Stomach (tissue), 8 donors: ENCODE measurements at regions not wholly inside any gene's neighbourhood (a gene's known extent, or its start where the extent isn't known, plus 50 kb on each side); places are given as distances from the start of the nearest gene placed in this dataset.

ENCODE experiments used
- DNase-seq, 2 donors: peaks; one replicate each; pipeline versions ENCODE4 v3.0.0 to v3.0.0-alpha.2; 2013 to 2019
- H3K27ac ChIP-seq, 5 donors: fragments of 200-600 bp in 4 of 5; sonication (generic) in 4 of 5; one replicate each; pipeline ENCODE4 v1.5.1; 2013 to 2019; ENCODE audit warnings: mild to moderate bottlenecking in 1 of 5, moderate library complexity in 1 of 5
- H3K27me3 ChIP-seq, 3 donors: fragments of 200-600 bp; sonication (generic); one replicate each; pipeline ENCODE4 v1.5.1; 2017 to 2019; ENCODE audit warnings: mixed run types in 1 of 3
- H3K36me3 ChIP-seq, 4 donors: fragments of 200-600 bp; sonication (generic); 1 replicate in 3 of 4; 2 replicates in 1 of 4; pipeline ENCODE4 v1.5.1; 2016 to 2019
- H3K4me1 ChIP-seq, 4 donors: fragments of 200-600 bp; sonication (generic); one replicate each; pipeline ENCODE4 v1.5.1; 2016 to 2019
- H3K4me3 ChIP-seq, 4 donors: fragments of 200-600 bp; sonication (generic) in 3 of 4; one replicate each; pipeline ENCODE4 v1.5.1; 2016 to 2019; ENCODE audit warnings: mild to moderate bottlenecking in 1 of 4
- H3K9me3 ChIP-seq, 4 donors: fragments of 200-600 bp; sonication (generic); one replicate each; pipeline ENCODE4 v1.5.1; 2016 to 2019
- EP300 ChIP-seq: sonication (generic); formaldehyde crosslinking; IDR thresholded peaks from one replicate; pipeline ENCODE4 v1.6.1; 2017; ENCODE audit warnings: antibody characterized with exemption
- POLR2A ChIP-seq, 4 donors: fragments of 450-650 bp; IDR thresholded peaks; one replicate each; pipeline ENCODE4 v1.6.1; 2016; ENCODE audit warnings: antibody characterized with exemption in 4 of 4, control low read depth in 2 of 4, mild to moderate bottlenecking in 1 of 4, moderate library complexity in 1 of 4
- POLR2AphosphoS5 ChIP-seq, 3 donors: sonication (generic); formaldehyde crosslinking; IDR thresholded peaks; one replicate each; pipeline ENCODE4 v1.6.1; 2016; ENCODE audit warnings: antibody characterized with exemption in 3 of 3
- WGBS, 5 donors: extraction: QIAGEN DNeasy Blood & Tissue Kit in 3 of 5; methylation state at CpG; one replicate each; pipeline versions ENCODE4 v1.1.5 to v1.1.7; 2013 to 2018; 5-methylcytosine and 5-hydroxymethylcytosine counted together
- intact Hi-C: fragments of 100-400 bp; cut with DNase I; formaldehyde crosslinking; loops from one replicate; pipeline ENCODE4 v1.15.1; 2023; ENCODE audit warnings: low total_unique reads
- TF ChIP-seq, protein P1 (sequence below), 7 experiments: fragments of 450-650 bp in 4 of 7; fragments of 200-600 bp in 3 of 7; sonication (generic) in 3 of 7; IDR thresholded peaks; one replicate each; pipeline ENCODE4 v1.5.1; 2016 to 2019; ENCODE audit warnings: antibody characterized with exemption in 7 of 7, control low read depth in 2 of 7, mild to moderate bottlenecking in 1 of 7
- donor health status: healthy with polysubstance abuse.
- donor health status: Bipolar disorder and iron deficiency.
- donor health status: healthy.

DNA sequence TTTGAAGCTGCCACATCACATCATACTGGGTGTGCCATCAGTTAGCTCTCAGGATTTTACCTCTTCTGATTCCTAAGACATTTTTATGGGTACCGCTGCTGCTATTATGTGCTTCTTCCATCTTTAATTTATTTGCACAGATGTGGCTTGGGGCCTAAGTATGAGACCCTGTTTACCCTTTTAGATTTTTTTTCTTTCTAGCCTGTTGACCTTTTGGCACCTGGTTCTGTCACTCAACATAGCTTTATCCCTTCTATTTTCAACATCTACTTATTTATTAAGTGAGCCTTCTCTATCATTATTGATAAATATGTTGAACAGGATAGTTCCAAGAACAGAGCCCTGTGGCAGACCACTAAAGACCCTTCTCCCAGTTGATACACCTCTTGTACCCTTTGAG lies 57.0 kb downstream of the TET3 start:
- Histone ChIP-seq H3K36me3 (peaks cover 0 to 9% (median 7%) of the 10 kb centered on the region in 4 donors), H3K27ac (no peak overlapping the region), H3K9me3 (no peaks in the 10 kb centered on the region), H3K27me3 (no peaks in the 10 kb centered on the region), H3K4me1 (peaks cover 12 to 43% (median 28%) of the 10 kb centered on the region in 4 donors), H3K4me3 (no peak overlapping the region)
- no peak for TF ChIP-seq POLR2A (IDR thresholded peaks at IDR 0.05)
- TF ChIP-seq EP300, result no peak
- TF ChIP-seq, protein P1, sequence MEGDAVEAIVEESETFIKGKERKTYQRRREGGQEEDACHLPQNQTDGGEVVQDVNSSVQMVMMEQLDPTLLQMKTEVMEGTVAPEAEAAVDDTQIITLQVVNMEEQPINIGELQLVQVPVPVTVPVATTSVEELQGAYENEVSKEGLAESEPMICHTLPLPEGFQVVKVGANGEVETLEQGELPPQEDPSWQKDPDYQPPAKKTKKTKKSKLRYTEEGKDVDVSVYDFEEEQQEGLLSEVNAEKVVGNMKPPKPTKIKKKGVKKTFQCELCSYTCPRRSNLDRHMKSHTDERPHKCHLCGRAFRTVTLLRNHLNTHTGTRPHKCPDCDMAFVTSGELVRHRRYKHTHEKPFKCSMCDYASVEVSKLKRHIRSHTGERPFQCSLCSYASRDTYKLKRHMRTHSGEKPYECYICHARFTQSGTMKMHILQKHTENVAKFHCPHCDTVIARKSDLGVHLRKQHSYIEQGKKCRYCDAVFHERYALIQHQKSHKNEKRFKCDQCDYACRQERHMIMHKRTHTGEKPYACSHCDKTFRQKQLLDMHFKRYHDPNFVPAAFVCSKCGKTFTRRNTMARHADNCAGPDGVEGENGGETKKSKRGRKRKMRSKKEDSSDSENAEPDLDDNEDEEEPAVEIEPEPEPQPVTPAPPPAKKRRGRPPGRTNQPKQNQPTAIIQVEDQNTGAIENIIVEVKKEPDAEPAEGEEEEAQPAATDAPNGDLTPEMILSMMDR (IDR thresholded peaks at IDR 0.05), result no peak
- no peak for TF ChIP-seq POLR2AphosphoS5 (IDR thresholded peaks at IDR 0.05)
- WGBS, 5 donors, result 97 to 100% (median 98%) methylated on average over 1 of the region's 1 CpG
- DNase-seq, result no peak
- intact Hi-C loops, result no loop called here

- peaks cover 6 to 17% (median 16%) of the 10 kb centered on the region in 4 donors for H3K36me3 ChIP-seq
- 83 to 93% (median 89%) methylated on average over 3 of the region's 3 CpGs for WGBS, 5 donors
- intact Hi-C loops, result no loop called here
- no peak for DNase-seq
- H3K4me1 ChIP-seq, result peaks cover 4 to 37% (median 20%) of the 10 kb centered on the region in 4 donors
- H3K9me3 ChIP-seq, result no peaks in the 10 kb centered on the region
- TF ChIP-seq POLR2AphosphoS5 (IDR thresholded peaks at IDR 0.05) (no peak), POLR2A (IDR thresholded peaks at IDR 0.05) (no peak), EP300 (no peak)
- TF ChIP-seq, protein P1 (IDR thresholded peaks at IDR 0.05), result no peak
- H3K27me3 ChIP-seq, result no peaks in the 10 kb centered on the region
- no peak overlapping the region for H3K4me3 ChIP-seq
- peak overlapping the region in 1 of 5 donors; percentile 22 for H3K27ac ChIP-seq
Observed at GRCh38 chr2:74042606-74043005, 57.9 kb downstream of the TET3 start.

- peaks cover 16 to 28% (median 26%) of the 10 kb centered on the region in 4 donors for H3K36me3 ChIP-seq
- peak overlapping the region in 1 of 5 donors; percentile 22 for H3K27ac ChIP-seq
- H3K4me3 ChIP-seq, result no peak overlapping the region
- intact Hi-C loops, result no loop called here
- H3K9me3 ChIP-seq, result no peaks in the 10 kb centered on the region
- H3K27me3 ChIP-seq, result no peaks in the 10 kb centered on the region
- TF ChIP-seq POLR2AphosphoS5 (IDR thresholded peaks at IDR 0.05) (no peak), POLR2A (IDR thresholded peaks at IDR 0.05) (no peak), EP300 (no peak)
- TF ChIP-seq, protein P1 (IDR thresholded peaks at IDR 0.05), result no peak
- 74 to 87% (median 81%) methylated on average over 6 of the region's 6 CpGs for WGBS, 5 donors
- peaks cover 2 to 40% (median 14%) of the 10 kb centered on the region in 4 donors for H3K4me1 ChIP-seq
- DNase-seq, result peak in 1 of 2 donors; percentile 47
Observed at GRCh38 chr2:74043345-74044329, 58.9 kb downstream of the TET3 start.

DNA sequence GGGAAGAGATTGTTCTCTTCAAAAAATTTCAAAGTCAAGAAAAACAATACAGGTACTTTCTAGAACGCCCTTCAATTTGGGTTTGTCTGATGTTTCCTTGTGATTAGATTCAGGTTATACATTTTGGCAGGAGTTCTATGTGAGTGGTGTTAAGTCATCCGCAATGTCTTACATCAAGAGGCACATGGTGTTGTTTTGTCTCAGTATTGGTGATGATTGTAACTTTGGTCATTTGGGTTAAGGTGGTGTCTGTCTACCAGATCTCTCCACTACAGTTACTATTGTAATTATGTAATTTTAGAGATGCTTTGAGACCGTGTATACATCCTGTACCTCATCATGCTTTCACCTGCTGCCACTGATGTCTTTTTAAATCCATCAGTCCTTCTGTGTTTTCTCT lies 60.3 kb downstream of the TET3 start:
- Histone ChIP-seq H3K27ac (no peak overlapping the region), H3K4me3 (no peak overlapping the region), H3K9me3 (no peaks in the 10 kb centered on the region), H3K4me1 (peaks cover 0 to 41% (median 12%) of the 10 kb centered on the region in 4 donors), H3K27me3 (no peaks in the 10 kb centered on the region), H3K36me3 (peaks cover 16 to 39% (median 35%) of the 10 kb centered on the region in 4 donors)
- DNase-seq, result no peak
- intact Hi-C loops, result no loop called here
- WGBS, 5 donors, result 68 to 87% (median 79%) methylated on average over 3 of the region's 3 CpGs
- TF ChIP-seq EP300 (no peak), POLR2A (IDR thresholded peaks at IDR 0.05) (no peak), POLR2AphosphoS5 (IDR thresholded peaks at IDR 0.05) (no peak)
- TF ChIP-seq, protein P1 (IDR thresholded peaks at IDR 0.05), result no peak
